HG03135 (cell line): ENCODE measurements at regions not wholly inside any gene's neighbourhood (a gene's known extent, or its start where the extent isn't known, plus 50 kb on each side); places are given as distances from the start of the nearest gene placed in this dataset.
"Not testable (repeated sequence)": the region's sequence is repeated elsewhere in the genome, so short reads cannot be mapped to it uniquely, and the experiment has no call there.

Experiments
- ATAC-seq: cut with Tn5 transposase; IDR thresholded peaks from one replicate; pipeline ENCODE4 v1.9.1; 2021; ENCODE audit warnings: mild to moderate bottlenecking, moderate library complexity; ENCODE audit not compliant: unreplicated experiment

DNA sequence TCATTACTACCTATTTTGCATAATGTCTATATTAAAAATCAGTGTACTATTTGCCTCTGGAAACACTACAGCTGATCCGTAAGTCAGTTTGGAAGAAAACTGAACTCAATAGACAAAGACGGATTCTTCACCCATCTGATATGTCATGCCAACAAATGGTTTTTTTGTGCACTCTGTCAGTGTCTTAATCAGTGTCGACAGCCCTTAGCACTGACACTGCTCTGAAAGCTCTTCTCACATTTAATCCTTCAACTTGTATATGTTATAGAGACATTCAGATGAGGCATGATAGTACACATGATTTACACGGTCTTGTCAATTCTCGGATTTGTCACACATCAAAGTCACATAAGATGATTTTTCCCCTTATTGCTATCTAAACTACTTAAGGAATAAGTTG, 347.5 kb upstream of the GALNT5 start:
- no peak for ATAC-seq

- ATAC-seq, result no peak
These were observed 342.2 kb upstream of the GALNT5 start for GRCh38 chr2:156915332-156915731.

GRCh38 chr2:156918410-156918809, 339.1 kb upstream of the GALNT5 start:
- no peak for ATAC-seq

DNA sequence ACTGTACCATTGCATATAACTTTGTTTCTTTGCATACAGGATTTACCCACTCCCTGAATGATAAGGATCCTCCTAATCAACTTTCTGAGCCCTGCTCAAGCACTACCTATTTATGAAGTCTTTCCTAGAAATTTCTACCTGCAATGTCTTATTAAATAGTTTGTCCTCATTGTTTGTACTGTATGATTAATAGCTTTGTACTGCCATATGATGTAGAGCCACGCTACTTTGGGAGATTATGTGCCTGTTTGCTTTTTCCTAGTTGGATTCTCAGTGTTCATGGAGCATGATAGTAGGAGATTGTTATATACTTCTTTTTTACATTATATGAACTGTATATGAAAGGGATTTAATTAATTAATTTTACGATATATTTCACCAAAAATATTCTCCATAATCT, 327.1 kb upstream of the GALNT5 start:
- no peak for ATAC-seq

DNA sequence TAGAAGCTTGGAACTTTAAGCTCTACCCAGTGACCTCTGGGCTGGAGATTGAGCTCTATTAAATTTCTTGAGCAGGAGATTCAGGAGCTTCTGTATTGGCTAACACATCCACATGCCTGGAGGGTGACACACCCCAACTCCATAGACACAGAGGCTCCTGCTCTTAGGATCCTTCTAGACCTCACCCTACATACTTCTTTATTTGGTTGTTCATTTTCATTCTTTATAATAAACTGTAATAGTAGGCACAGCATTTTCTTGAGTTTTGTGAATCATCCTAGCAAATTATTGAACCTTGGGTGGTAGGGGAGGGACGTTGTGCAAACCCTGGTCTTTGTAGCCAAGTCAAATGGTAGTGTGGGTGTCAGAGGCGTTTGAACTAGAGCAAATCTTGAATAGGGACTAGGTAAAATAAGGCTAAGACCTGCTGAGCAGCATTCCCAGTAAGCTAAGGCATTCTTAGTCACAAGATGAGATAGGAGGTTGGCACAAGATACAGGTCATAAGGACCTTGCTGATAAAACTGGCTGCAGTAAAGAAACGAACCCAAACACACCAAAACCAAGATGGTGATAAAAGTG, 323.8 kb upstream of the GALNT5 start:
- no peak for ATAC-seq

DNA sequence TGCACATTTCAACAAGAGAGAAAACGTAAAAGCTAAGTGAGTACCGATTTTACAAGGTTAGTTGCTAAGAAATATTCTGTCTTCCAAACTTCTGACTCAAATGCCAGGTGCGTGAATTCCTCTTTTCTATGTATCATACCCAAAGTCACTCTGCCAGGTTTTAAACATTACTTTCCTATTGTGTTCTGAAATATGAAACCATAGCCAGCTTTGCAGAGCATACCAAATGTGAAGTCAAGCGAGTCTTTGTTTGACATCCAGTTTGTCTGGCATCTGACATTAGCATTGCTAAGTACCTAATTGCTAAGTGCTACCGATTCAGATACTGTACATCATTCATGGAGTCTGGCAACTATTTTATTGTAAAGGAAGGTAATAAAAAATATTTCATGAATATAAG, 321.9 kb upstream of the GALNT5 start:
- no peak for ATAC-seq

DNA sequence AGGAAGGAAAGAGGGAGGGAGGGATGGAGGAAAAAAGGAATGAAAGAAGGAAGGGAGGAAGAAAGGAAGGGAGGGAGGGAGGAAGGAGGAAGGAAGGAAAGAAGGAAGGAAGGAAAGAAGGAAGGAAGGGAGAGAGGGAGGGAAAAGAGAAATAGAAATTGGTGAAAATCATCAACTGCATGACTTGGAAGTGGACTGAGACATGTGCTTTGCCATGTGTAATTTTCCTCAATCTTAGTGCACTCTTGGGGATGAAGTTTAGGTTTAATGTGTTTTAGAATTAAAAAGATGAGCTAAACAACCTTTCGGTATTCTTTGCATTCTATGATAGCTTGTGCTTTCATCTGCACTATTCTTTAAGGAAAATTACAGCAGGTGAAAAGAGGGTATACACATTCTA, 320.1 kb upstream of the GALNT5 start:
- ATAC-seq, result no peak

DNA sequence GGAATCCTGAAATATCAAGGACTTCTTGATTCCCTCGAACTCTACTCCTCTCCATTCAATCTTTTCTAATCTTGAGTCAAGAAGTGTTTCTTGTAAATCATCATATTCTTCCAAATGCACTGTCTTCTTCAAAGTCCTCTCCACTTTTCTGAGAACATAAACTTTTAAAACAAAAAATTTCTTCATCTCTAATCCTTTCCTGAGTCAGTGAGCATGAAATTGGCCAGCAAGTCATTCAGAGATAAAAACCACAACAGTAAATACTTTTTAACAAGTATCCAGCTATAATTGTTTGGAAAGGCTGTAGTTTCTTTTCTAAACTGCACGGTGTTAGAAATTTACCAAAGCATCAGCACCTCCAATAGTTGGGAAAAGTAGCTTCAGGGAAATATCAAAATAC, 312.6 kb upstream of the GALNT5 start:
- ATAC-seq, result no peak

GRCh38 chr2:156947261-156947660, 310.2 kb upstream of the GALNT5 start:
- no peak for ATAC-seq

DNA sequence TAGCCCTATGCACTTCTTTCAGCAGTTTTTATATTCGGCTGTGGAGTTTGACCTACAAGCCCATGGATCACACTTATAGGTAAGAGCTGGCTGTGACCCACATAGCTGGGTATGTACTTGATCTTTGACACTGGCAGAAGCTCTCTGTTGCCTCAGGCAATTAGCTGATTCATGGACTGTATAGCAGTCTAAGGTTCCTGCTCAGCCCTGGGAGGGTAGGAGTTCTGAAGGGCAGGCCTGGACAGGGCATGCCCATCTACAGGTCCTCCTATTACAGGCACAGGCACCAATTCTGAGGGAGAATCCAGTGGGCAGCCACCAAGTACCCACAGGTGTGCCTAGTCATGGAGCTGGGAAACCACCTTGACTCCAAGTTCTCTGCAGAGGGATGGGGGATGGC, 301.8 kb upstream of the GALNT5 start:
- no peak for ATAC-seq

GRCh38 chr2:156956161-156956560, 301.3 kb upstream of the GALNT5 start:
- no peak for ATAC-seq

GRCh38 chr2:156958374-156958773, 299.1 kb upstream of the GALNT5 start:
- ATAC-seq, result no peak

DNA sequence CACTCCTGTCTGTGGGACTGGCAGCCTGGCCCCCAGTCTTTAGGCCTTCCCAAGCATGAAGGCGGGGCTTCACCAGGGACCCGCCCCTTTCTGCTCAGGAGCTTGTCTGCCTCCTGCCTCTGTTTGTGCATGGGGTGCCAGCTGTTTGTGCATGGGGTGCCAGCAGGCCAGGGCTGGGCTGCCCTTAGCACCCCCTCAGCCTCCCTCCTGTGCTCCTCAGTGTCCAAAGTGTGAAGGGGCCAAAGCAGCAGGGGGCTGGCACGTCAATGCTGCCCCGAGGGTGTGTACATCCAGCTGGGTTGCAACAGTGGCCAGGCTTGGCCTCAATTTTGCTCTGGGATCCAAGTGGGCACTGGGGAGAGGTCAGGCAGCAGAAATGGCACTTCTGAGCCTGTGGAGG, 298.0 kb upstream of the GALNT5 start:
- ATAC-seq, result no peak

DNA sequence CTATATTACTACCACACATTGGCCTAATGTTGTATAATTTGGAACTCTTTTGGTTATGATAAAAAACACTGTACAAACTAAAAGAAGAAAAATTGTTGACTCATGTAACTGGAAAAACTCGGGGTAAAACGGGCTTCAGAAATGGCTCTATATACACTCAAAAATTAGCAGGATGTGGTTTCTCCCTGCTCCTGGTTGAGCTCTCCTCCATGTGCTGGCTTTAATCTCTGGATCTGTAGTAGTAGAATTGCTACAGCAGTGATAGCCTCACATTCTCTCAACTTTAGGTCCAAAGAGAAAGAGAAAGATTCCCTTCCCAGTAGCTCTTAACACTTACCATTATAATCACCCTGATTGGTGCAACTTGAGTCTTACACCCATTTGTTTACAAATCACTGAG, 274.9 kb upstream of the GALNT5 start:
- no peak for ATAC-seq

GRCh38 chr2:156986339-156986988, 271.0 kb upstream of the GALNT5 start:
- no peak for ATAC-seq

- ATAC-seq, result no peak
These were observed 257.8 kb upstream of the GALNT5 start for GRCh38 chr2:156999661-157000060.

DNA sequence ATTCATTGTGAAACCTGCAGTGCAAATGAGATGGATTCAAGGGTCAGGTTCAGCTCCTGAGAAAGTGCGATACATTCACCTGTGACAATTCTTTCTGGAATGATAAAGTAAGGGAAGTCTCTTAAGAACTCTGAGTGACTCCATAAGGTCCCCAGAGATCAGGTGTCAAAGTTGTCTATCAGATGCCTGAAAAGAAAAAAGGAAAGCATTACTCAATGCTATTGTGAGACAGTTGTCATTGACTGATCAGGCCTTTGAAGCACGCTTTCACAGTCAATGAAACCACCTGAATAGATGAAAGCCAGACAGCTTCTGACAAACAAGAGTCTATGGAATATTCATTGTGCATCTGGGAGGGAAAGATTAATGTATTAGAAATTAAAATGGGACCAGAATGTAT, 252.7 kb upstream of the GALNT5 start:
- no peak for ATAC-seq

GRCh38 chr2:157015015-157015575, 242.4 kb upstream of the GALNT5 start:
- ATAC-seq, result no peak

DNA sequence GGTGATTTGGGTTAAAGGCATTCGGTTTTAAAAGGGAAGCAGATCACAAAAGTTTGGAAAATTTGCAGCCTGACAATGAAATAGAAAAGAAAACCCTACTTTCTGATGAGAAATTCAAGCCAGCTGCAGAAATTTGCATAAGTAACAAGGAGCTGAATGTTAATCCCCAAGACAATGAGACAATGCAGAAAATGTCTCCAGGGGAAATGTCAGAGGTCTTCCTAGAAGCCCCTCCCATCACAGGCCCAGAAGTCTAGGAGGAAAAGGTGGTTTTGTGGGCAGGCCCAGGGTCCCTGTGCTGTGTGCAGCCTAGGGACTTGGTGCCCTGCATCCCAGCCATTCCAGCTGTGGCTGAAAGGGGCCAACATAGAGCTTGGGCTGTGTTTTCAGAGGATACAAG, 234.2 kb upstream of the GALNT5 start:
- not testable (repeated sequence) for ATAC-seq

DNA sequence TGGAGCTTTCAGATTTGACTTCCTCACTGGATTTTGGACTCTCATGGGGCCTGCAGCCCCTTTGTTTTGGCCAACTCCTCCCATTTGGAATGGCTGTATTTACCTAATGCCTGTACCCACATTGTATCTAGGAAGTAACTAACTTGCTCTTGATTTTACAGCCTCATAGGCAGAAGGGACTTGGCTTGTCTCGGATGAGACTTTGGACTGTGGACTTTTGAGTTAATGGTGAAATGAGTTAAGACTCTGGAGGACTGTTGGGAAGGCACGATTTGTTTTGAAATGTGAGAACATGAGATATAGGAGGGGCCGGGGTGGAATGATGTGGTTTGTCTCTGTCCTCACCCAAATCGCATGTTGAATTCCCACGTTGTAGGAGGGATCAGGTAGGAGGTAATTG, 233.4 kb upstream of the GALNT5 start:
- no peak for ATAC-seq

GRCh38 chr2:157032017-157032416, 225.5 kb upstream of the GALNT5 start:
- no peak for ATAC-seq

DNA sequence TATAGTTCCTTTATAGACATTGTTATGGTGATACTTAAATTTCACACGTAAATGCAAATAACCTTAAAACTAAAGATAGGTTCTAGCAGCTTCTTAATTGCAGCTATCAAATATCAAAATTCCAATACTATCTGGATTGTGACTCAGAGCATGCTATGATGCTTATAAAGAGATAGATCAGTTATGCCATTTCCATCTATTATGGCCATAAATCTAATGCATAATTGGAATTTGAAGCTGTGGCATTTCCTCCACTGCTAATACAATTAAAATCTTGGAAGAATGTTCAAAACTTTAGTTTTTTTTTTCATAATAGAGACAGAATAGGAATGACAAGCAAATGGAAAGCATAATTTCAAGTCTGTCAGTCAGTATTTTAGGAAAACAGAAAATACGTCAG, 220.8 kb upstream of the GALNT5 start:
- ATAC-seq, result no peak

- ATAC-seq, result no peak
These were observed 213.7 kb upstream of the GALNT5 start for GRCh38 chr2:157043786-157044185.
